Endothelial cell of umbilical vein (primary cell): ENCODE measurements at regions not wholly inside any gene's neighbourhood (a gene's known extent, or its start where the extent isn't known, plus 50 kb on each side); places are given as distances from the start of the nearest gene placed in this dataset.

Source experiments
- BruUV-seq: library from RNA; stranded (reverse); fragments of 400-500 nt; replicated peaks from 2 replicates; lab custom pipeline; 2021; lab: Mats Ljungman, UMichigan
- CTCF ChIA-PET: fragments of 300-600, 350-600 bp; sonication (Branson Sonifier 250); formaldehyde crosslinking; loops from one replicate; lab custom pipeline; 2021; ENCODE audit warnings: antibody characterized with exemption, inconsistent platforms; lab: Charles Lee
- POLR2A ChIA-PET: fragments of 300-600, 350-600 bp; sonication (Branson Sonifier 250); formaldehyde crosslinking; loops from one replicate; lab custom pipeline; 2021; ENCODE audit warnings: antibody characterized with exemption, inconsistent platforms; lab: Charles Lee
- DNase-seq: peaks from one replicate; pipeline ENCODE4 v3.0.0-alpha.2; 2011; ENCODE audit warnings: low read depth, low spot score
- FAIRE-seq: peaks from 2 replicates; lab custom pipeline; 2011; peaks lifted over from hg19 to GRCh38; lab: Jason Lieb, UNC
- H2AFZ ChIP-seq: 2 replicates; pipeline ENCODE4 v1.6.0; 2012; ENCODE audit warnings: low read depth, low read length, control low read depth, inconsistent platforms
- H3K27ac ChIP-seq: 2 replicates; pipeline ENCODE4 v1.5.1; 2011; ENCODE audit warnings: low read depth, mild to moderate bottlenecking, control low read depth, low read length, moderate library complexity; ENCODE audit not compliant: insufficient read depth
- H3K27me3 ChIP-seq, 2 experiments: 2 replicates each; pipeline versions ENCODE4 v1.6.0 to v1.6.1; 2011; ENCODE audit warnings: low read length in 2 of 2, mixed read lengths in 1 of 2; ENCODE audit not compliant: control insufficient read depth in 2 of 2, insufficient read depth in 2 of 2
- H3K36me3 ChIP-seq, 2 experiments: 2 replicates in 1 of 2; 3 replicates in 1 of 2; pipeline ENCODE4 v1.5.1; 2011; ENCODE audit warnings: low read length in 2 of 2, mild to moderate bottlenecking in 1 of 2, moderate library complexity in 1 of 2; ENCODE audit not compliant: control insufficient read depth in 2 of 2, insufficient read depth in 2 of 2; ENCODE audit errors: extremely low read depth in 1 of 2
- H3K4me1 ChIP-seq: 3 replicates; pipeline ENCODE4 v1.5.1; 2011; ENCODE audit warnings: mild to moderate bottlenecking, low read length; ENCODE audit not compliant: control insufficient read depth, insufficient read depth; ENCODE audit errors: extremely low read depth
- H3K4me2 ChIP-seq: 2 replicates; pipeline ENCODE4 v1.6.1; 2011; ENCODE audit warnings: low read length, control low read depth, mixed read lengths; ENCODE audit not compliant: insufficient read depth
- H3K4me3 ChIP-seq, 3 experiments: fragments of 200-600 bp in 1 of 3; sonication (generic), shearing (Covaris generic) in 1 of 3; replicated peaks in 1 of 3; 2 replicates each; pipeline ENCODE4 v1.5.1; 2011 to 2016; ENCODE audit warnings: control low read depth in 3 of 3, low read length in 3 of 3, mild to moderate bottlenecking in 2 of 3, inconsistent platforms in 1 of 3, low read depth in 1 of 3, moderate library complexity in 1 of 3; ENCODE audit not compliant: insufficient read depth in 1 of 3
- H3K79me2 ChIP-seq: 2 replicates; pipeline ENCODE4 v1.6.0; 2012; ENCODE audit warnings: low read length, inconsistent platforms; ENCODE audit not compliant: control insufficient read depth, insufficient read depth
- H3K9ac ChIP-seq: replicated peaks from 2 replicates; pipeline ENCODE3; 2011; ENCODE audit warnings: low read length, control low read depth; ENCODE audit not compliant: insufficient read depth; ENCODE audit errors: extremely low read depth
- H3K9me1 ChIP-seq: replicated peaks from 3 replicates; pipeline ENCODE4 v1.6.0; 2011; ENCODE audit warnings: mild to moderate bottlenecking, low read length; ENCODE audit not compliant: control insufficient read depth, insufficient read depth; ENCODE audit errors: extremely low read depth
- H3K9me3 ChIP-seq: replicated peaks from 2 replicates; pipeline ENCODE4 v1.5.1; 2012; ENCODE audit warnings: low read length, inconsistent platforms; ENCODE audit not compliant: control insufficient read depth, insufficient read depth
- H4K20me1 ChIP-seq: replicated peaks from 2 replicates; pipeline ENCODE3; 2011; ENCODE audit warnings: mild to moderate bottlenecking, low read length; ENCODE audit not compliant: control insufficient read depth, insufficient read depth; ENCODE audit errors: extremely low read depth
- EZH2 ChIP-seq: IDR thresholded peaks from 2 replicates; pipeline ENCODE4 v1.6.1; 2012; ENCODE audit warnings: borderline replicate concordance, low read depth, mild to moderate bottlenecking, moderate library complexity, low read length, inconsistent platforms; ENCODE audit not compliant: severe bottlenecking
- GATA2 ChIP-seq: IDR thresholded peaks from 2 replicates; pipeline ENCODE4 v1.7.0; 2011; ENCODE audit warnings: low read depth, mild to moderate bottlenecking, moderate library complexity, mixed read lengths, low read length; ENCODE audit not compliant: insufficient read length, insufficient read depth
- POLR2A ChIP-seq: IDR thresholded peaks from 2 replicates; pipeline ENCODE4 v1.6.1; 2012; ENCODE audit warnings: low read depth, mild to moderate bottlenecking, control low read depth, low read length
- POLR2AphosphoS5 ChIP-seq: IDR thresholded peaks from 2 replicates; pipeline ENCODE4 v1.6.1; 2012; ENCODE audit warnings: low read depth, mild to moderate bottlenecking, control low read depth, low read length, moderate library complexity; ENCODE audit not compliant: insufficient read depth
- dilution Hi-C: fragments of 300-500 bp; cut with MboI; formaldehyde crosslinking; loops from one replicate; pipeline ENCODE4 v1.15.0; 2019; ENCODE audit warnings: low sequenced_read_pairs; ENCODE audit not compliant: extremely low pct_ligation_motif_present
- intact Hi-C: fragments of 100-400 bp; cut with micrococcal nuclease; formaldehyde crosslinking; loops from one replicate; pipeline ENCODE4 v1.10.0; 2022
- TF ChIP-seq, protein P1 (sequence below), 2 donors: IDR thresholded peaks; 1 replicate in 1 of 2; 2 replicates in 1 of 2; pipeline ENCODE4 v1.5.1; 2011; ENCODE audit warnings: low read length in 2 of 2, mild to moderate bottlenecking in 2 of 2, moderate library complexity in 2 of 2, control low read depth in 1 of 2, inconsistent platforms in 1 of 2, low read depth in 1 of 2; ENCODE audit not compliant: insufficient read depth in 1 of 2; ENCODE audit errors: extremely low read depth in 1 of 2
- TF ChIP-seq, protein P2 (sequence below): IDR thresholded peaks from 2 replicates; pipeline ENCODE4 v1.6.1; 2011; ENCODE audit not compliant: insufficient read depth, insufficient read length

DNA sequence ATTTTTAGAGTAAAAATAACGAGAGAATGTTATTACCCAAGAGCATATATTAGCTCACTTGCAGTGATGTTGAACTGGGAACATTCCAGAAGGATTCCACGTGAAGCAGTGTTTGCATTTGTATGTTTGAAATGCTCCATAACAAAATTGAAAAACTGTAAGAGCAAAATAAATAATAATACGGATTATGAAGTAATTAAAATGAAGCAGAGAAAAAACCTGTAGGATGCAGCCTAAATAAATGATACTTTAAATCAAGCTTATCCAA lies 203.3 kb downstream of the BAMBI start:
- H3K27ac ChIP-seq = no peak overlapping the region
- H3K27me3 ChIP-seq = peaks cover 3 to 6% of the 10 kb centered on the region in 2 experiments
- no peak overlapping the region for H2AFZ ChIP-seq
- H3K36me3 ChIP-seq = no peaks in the 10 kb centered on the region
- H4K20me1 ChIP-seq = no peaks in the 10 kb centered on the region
- H3K79me2 ChIP-seq = no peaks in the 10 kb centered on the region
- no peak overlapping the region for H3K4me2 ChIP-seq
- DNase-seq = no peak
- no peak overlapping the region for H3K4me3 ChIP-seq
- BruUV-seq = no TSS peak
- H3K9ac ChIP-seq = no peak overlapping the region
- no peak for FAIRE-seq
- TF ChIP-seq, protein P1, sequence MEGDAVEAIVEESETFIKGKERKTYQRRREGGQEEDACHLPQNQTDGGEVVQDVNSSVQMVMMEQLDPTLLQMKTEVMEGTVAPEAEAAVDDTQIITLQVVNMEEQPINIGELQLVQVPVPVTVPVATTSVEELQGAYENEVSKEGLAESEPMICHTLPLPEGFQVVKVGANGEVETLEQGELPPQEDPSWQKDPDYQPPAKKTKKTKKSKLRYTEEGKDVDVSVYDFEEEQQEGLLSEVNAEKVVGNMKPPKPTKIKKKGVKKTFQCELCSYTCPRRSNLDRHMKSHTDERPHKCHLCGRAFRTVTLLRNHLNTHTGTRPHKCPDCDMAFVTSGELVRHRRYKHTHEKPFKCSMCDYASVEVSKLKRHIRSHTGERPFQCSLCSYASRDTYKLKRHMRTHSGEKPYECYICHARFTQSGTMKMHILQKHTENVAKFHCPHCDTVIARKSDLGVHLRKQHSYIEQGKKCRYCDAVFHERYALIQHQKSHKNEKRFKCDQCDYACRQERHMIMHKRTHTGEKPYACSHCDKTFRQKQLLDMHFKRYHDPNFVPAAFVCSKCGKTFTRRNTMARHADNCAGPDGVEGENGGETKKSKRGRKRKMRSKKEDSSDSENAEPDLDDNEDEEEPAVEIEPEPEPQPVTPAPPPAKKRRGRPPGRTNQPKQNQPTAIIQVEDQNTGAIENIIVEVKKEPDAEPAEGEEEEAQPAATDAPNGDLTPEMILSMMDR (IDR thresholded peaks at IDR 0.05; ENCODE audit: extremely low read depth in 1 of 2, insufficient read depth in 1 of 2, low read depth in 1 of 2, low read length in 2 of 2) = no peak
- H3K4me1 ChIP-seq = peaks cover 2% of the 10 kb centered on the region
- H3K9me1 ChIP-seq = no peaks in the 10 kb centered on the region
- intact Hi-C loops (no loop called here), dilution Hi-C loops (no loop called here)
- H3K9me3 ChIP-seq = no peaks in the 10 kb centered on the region
- POLR2A ChIA-PET = no interaction called here
- CTCF ChIA-PET = interaction anchor here (1.0 to 1.5 kb wide), 3 partner anchors 15 to 424 kb away, joined by 3 read pairs; no protein-coding TSS in a partner anchor

DNA sequence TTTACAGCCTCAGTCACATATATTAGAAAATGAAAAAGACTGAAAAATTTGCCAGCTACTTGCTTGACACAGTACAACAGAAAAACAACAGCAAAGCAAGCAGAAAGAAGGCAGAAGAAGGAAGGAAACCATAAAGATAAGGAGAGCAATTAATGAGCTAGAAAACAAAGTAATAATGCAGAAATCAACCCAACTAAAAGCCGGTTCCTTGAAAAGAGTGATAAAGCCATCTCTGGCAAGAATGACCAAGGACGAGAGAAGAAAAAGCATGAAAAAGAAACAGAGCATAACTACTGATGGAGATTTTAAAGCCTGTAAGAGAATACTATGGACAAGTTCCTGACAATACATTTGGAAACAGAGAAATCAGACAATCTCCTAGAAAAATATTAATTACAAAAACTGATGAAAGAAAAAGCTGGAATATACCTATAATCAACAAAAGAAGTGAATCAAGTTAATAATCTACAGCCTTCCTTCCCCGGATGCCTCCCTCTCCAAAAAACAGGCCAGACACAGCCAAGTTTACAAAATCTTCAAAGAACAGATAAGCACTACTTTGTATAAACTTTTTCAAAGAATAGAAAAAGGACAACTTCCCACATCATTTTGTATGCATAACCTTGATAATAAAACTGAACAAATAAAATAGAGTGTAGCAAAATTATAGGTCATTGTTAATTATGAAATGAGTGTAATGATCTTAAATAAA lies 204.0 kb downstream of the BAMBI start:
- dilution Hi-C loops (no loop called here), intact Hi-C loops (no loop called here)
- no peaks in the 10 kb centered on the region for H4K20me1 ChIP-seq
- H3K9me1 ChIP-seq = no peaks in the 10 kb centered on the region
- H3K9me3 ChIP-seq = no peaks in the 10 kb centered on the region
- peak; percentile 42 for DNase-seq
- no peak overlapping the region for H2AFZ ChIP-seq
- no peaks in the 10 kb centered on the region for H3K36me3 ChIP-seq
- peaks cover 2% of the 10 kb centered on the region for H3K4me1 ChIP-seq
- no peak overlapping the region for H3K9ac ChIP-seq
- FAIRE-seq = no peak
- no peaks in the 10 kb centered on the region for H3K79me2 ChIP-seq
- POLR2A ChIA-PET = no interaction called here
- no peak overlapping the region for H3K4me2 ChIP-seq
- CTCF ChIA-PET = interaction anchor here (0.8 to 1.5 kb wide), 5 partner anchors 15 to 423 kb away, joined by 3 to 4 read pairs (median 3); no protein-coding TSS in a partner anchor
- no peak overlapping the region for H3K27ac ChIP-seq
- TF ChIP-seq, protein P2, sequence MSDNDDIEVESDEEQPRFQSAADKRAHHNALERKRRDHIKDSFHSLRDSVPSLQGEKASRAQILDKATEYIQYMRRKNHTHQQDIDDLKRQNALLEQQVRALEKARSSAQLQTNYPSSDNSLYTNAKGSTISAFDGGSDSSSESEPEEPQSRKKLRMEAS = no peak
- TF ChIP-seq EZH2 (no peak), POLR2A (no peak), POLR2AphosphoS5 (no peak), GATA2 (no peak)
- no peak overlapping the region for H3K4me3 ChIP-seq
- no TSS peak for BruUV-seq
- peaks cover 0 to 6% of the 10 kb centered on the region in 2 experiments for H3K27me3 ChIP-seq
